ENCODE measurements at regions not wholly inside any gene's neighbourhood (a gene's known extent, or its start where the extent isn't known, plus 50 kb on each side); places are given as distances from the start of the nearest gene placed in this dataset.

GRCh38 chr4:14878681-14879080 is 123.6 kb upstream of the CPEB2 start:
- H4K8ac ChIP-seq (ENCODE audit: extremely low read depth, insufficient read depth, low read length) = no peak overlapping the region
- CTCF ChIA-PET (ENCODE audit: partially characterized antibody) = no interaction called here

More at GRCh38 chr4:14878681-14879080, 123.6 kb upstream of the CPEB2 start:
- no peak overlapping the region for H4K5ac ChIP-seq (ENCODE audit: insufficient read length, low read depth, low read length)
- H3K27ac ChIP-seq (ENCODE audit: low read depth, low read length) = no peak overlapping the region
- FAIRE-seq (no peak), DNase-seq (ENCODE audit: low read depth in 1 of 2, low spot score in 2 of 2) (no peak)
- no peak overlapping the region for H2AFZ ChIP-seq (ENCODE audit: low read length)
- H2BK20ac ChIP-seq (ENCODE audit: low read length) = no peak overlapping the region
- no peak overlapping the region for H3K4me2 ChIP-seq (ENCODE audit: insufficient read depth in 1 of 2, low read depth in 2 of 2, low read length in 2 of 2)
- no peak overlapping the region for H2BK120ac ChIP-seq (replicated peaks; ENCODE audit: low read depth, low read length)
- no peaks in the 10 kb centered on the region for H3K9me3 ChIP-seq (ENCODE audit: insufficient read depth in 2 of 2, low read depth in 1 of 2, low read length in 1 of 2)
- H3K79me1 ChIP-seq (ENCODE audit: low read depth, low read length) = no peaks in the 10 kb centered on the region
- no peaks in the 10 kb centered on the region for H3K79me2 ChIP-seq (ENCODE audit: control insufficient read depth in 1 of 2, insufficient read depth in 2 of 2, low read length in 2 of 2)
- H3K14ac ChIP-seq (ENCODE audit: insufficient read length) = no peak overlapping the region
- no peak overlapping the region for H2BK5ac ChIP-seq (ENCODE audit: low read depth, low read length)
- H4K20me1 ChIP-seq (replicated peaks in 1 of 2; ENCODE audit: control insufficient read depth in 1 of 2, insufficient read depth in 2 of 2, low read length in 2 of 2) = no peaks in the 10 kb centered on the region
- 87% methylated on average over 3 of the region's 3 CpGs; no CpG with 5 or more reads in 1 of the 2 experiments for WGBS, 2 experiments (ENCODE audit: extremely low coverage in 1 of 2, insufficient coverage in 1 of 2, insufficient read length in 1 of 2, insufficient replicate concordance in 2 of 2, low coverage in 1 of 2, low lambda C conversion rate in 2 of 2, missing lambda C conversion rate in 1 of 2)
- H3K18ac ChIP-seq (ENCODE audit: extremely low read depth, low read length) = no peak overlapping the region
- H3K9ac ChIP-seq (replicated peaks in 1 of 4; ENCODE audit: extremely low read depth in 1 of 4, low read depth in 3 of 4, low read length in 3 of 4) = no peak overlapping the region
- no peaks in the 10 kb centered on the region for H3K36me3 ChIP-seq (ENCODE audit: control insufficient read depth in 2 of 4, insufficient read depth in 4 of 4, low read length in 3 of 4)
- H3K4ac ChIP-seq (replicated peaks; ENCODE audit: insufficient read length, low read depth, low read length) = no peak overlapping the region
- no peak overlapping the region for H2BK15ac ChIP-seq (ENCODE audit: low read length)
- H3K56ac ChIP-seq (replicated peaks; ENCODE audit: insufficient read length, low read depth, low read length) = no peak overlapping the region
- no peak overlapping the region for H3K23ac ChIP-seq (ENCODE audit: insufficient read length)
- no peak overlapping the region for H4K91ac ChIP-seq (replicated peaks; ENCODE audit: insufficient read length, low read length)
- no peaks in the 10 kb centered on the region for H3K27me3 ChIP-seq (replicated peaks in 1 of 4; ENCODE audit: control insufficient read depth in 3 of 4, extremely low read depth in 1 of 4, insufficient read depth in 3 of 4, low read length in 3 of 4)
- H3K23me2 ChIP-seq (ENCODE audit: low read depth, low read length) = no peaks in the 10 kb centered on the region
- POLR2A ChIA-PET (ENCODE audit: partially characterized antibody) = no interaction called here
- H3K4me3 ChIP-seq (ENCODE audit: extremely low read depth in 1 of 4, insufficient read depth in 2 of 4, low read depth in 3 of 4, low read length in 4 of 4) = no peak overlapping the region
- no peak overlapping the region for H2AK5ac ChIP-seq (ENCODE audit: low read depth, low read length)
- no peaks in the 10 kb centered on the region; a peak in 1 of 7 replicates for H3K4me1 ChIP-seq (replicated peaks in 1 of 4; ENCODE audit: control insufficient read depth in 3 of 4, insufficient read depth in 4 of 4, low read length in 3 of 4)
- no peak overlapping the region for H2BK12ac ChIP-seq (ENCODE audit: low read depth, low read length)
- TF ChIP-seq E2F6 (IDR thresholded peaks at IDR 0.05) = no peak
- no peak for TF ChIP-seq KDM4A (IDR thresholded peaks at IDR 0.05; ENCODE audit: low read depth, low read length, severe bottlenecking)
- TF ChIP-seq SP1 (IDR thresholded peaks at IDR 0.05; ENCODE audit: low read depth, low read length) = no peak
- no peak for TF ChIP-seq CTBP2 (IDR thresholded peaks at IDR 0.05; ENCODE audit: borderline replicate concordance, insufficient read depth, insufficient read length, low read length)
- no peak for TF ChIP-seq CBX5 (IDR thresholded peaks at IDR 0.05; ENCODE audit: low read depth, low read length)
- no peak for TF ChIP-seq RAD21 (IDR thresholded peaks at IDR 0.05 in 1 of 2, conservative IDR thresholded peaks at IDR 0.05 in 1 of 2; ENCODE audit: low read depth in 2 of 2, low read length in 2 of 2)

Measured in H1 (cell line).